ENCODE measurements at regions not wholly inside any gene's neighbourhood (a gene's known extent, or its start where the extent isn't known, plus 50 kb on each side); places are given as distances from the start of the nearest gene placed in this dataset.
A peak's percentile ranks its signal among the peaks of the same experiment; 100 is the strongest.

DNA sequence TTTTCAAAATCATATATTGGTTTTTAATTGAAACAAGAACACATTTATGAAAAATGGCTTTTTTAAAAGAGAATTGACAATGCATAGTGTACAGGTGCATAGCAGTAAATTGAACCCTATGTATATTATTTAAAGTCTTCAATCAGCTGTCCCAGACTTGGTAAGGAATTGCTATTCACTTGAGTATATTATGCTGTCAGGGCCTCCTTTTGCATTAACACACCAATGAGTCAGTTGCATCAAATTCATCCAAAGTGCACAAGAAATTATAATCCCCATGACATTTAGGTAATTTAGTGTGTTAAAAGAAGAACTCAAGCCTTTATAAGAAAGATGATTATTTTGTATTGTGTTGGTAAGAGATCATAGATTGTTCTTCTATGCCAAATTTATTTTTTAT is 748.8 kb upstream of the RIOK2 start:
- no peaks in the 10 kb centered on the region for H3K36me3 ChIP-seq (ENCODE audit: low read depth)
- no peak for TF ChIP-seq CTCF (IDR thresholded peaks at IDR 0.05)
- no peak overlapping the region for H3K4me3 ChIP-seq
- no peaks in the 10 kb centered on the region for H3K9me3 ChIP-seq
- ATAC-seq (no peak), DNase-seq (no peak)
- no peaks in the 10 kb centered on the region for H3K4me1 ChIP-seq (ENCODE audit: low read depth)
- intact Hi-C loops (cut with DNase I, micrococcal nuclease): no loop called here

- H3K4me1 ChIP-seq (ENCODE audit: low read depth): no peaks in the 10 kb centered on the region
- DNase-seq (no peak), ATAC-seq (no peak)
- no peak for TF ChIP-seq CTCF (IDR thresholded peaks at IDR 0.05)
- no peak overlapping the region for H3K4me3 ChIP-seq
- intact Hi-C loops (cut with DNase I, micrococcal nuclease): no loop called here
- no peaks in the 10 kb centered on the region for H3K9me3 ChIP-seq
- H3K36me3 ChIP-seq (ENCODE audit: low read depth): no peaks in the 10 kb centered on the region
These were observed 753.2 kb upstream of the RIOK2 start for GRCh38 chr5:97936231-97936630.

DNA sequence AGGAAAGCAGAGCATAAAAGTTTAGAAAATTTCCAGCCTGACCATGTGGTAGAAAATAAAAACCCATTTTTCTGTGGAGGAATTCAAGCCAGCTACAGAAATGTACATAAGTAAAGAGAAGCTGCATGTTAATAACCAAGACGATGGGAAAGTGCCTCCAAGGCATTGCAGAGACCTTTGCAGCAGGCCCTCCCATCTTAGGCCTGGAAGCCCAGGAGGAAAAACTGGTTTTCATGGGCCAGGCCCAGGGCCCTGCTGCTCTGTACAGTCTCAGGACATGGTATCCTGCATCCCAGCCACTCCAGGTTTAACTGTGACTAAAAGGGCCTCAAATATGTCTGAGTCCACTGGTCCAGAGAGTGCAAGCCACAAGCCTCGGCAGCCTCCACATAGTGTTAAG is 754.8 kb upstream of the RIOK2 start:
- DNase-seq: no peak

GRCh38 chr5:97943036-97943435 is 760.0 kb upstream of the RIOK2 start:
- intact Hi-C loops (cut with DNase I, micrococcal nuclease): no loop called here
- no peaks in the 10 kb centered on the region for H3K4me1 ChIP-seq (ENCODE audit: low read depth)
- H3K36me3 ChIP-seq (ENCODE audit: low read depth): no peaks in the 10 kb centered on the region
- DNase-seq (no peak), ATAC-seq (no peak)
- no peak overlapping the region for H3K4me3 ChIP-seq
- H3K9me3 ChIP-seq: no peaks in the 10 kb centered on the region
- TF ChIP-seq CTCF (IDR thresholded peaks at IDR 0.05): no peak

More for the DNA sequence above, 754.8 kb upstream of the RIOK2 start:
- intact Hi-C loops (cut with DNase I, micrococcal nuclease): no loop called here
- no peak overlapping the region for H3K4me3 ChIP-seq
- no peaks in the 10 kb centered on the region for H3K4me1 ChIP-seq (ENCODE audit: low read depth)
- H3K9me3 ChIP-seq: no peaks in the 10 kb centered on the region
- no peaks in the 10 kb centered on the region for H3K36me3 ChIP-seq (ENCODE audit: low read depth)
- ATAC-seq: no peak
- TF ChIP-seq CTCF (IDR thresholded peaks at IDR 0.05): no peak

- TF ChIP-seq CTCF (IDR thresholded peaks at IDR 0.05): no peak
- Histone ChIP-seq H3K9me3 (no peaks in the 10 kb centered on the region), H3K4me3 (no peak overlapping the region), H3K4me1 (ENCODE audit: low read depth) (no peaks in the 10 kb centered on the region), H3K36me3 (ENCODE audit: low read depth) (no peaks in the 10 kb centered on the region)
- intact Hi-C loops (cut with DNase I, micrococcal nuclease): no loop called here
- peak; percentile 72 for ATAC-seq
- no peak for DNase-seq
These were observed 768.1 kb upstream of the RIOK2 start for GRCh38 chr5:97951139-97951538.

GRCh38 chr5:97955450-97955849 is 772.4 kb upstream of the RIOK2 start:
- Histone ChIP-seq H3K4me1 (ENCODE audit: low read depth) (no peaks in the 10 kb centered on the region), H3K4me3 (no peak overlapping the region), H3K9me3 (no peaks in the 10 kb centered on the region), H3K36me3 (ENCODE audit: low read depth) (no peaks in the 10 kb centered on the region)
- intact Hi-C loops (cut with DNase I, micrococcal nuclease): no loop called here
- no peak for DNase-seq
- no peak for TF ChIP-seq CTCF (IDR thresholded peaks at IDR 0.05)
- ATAC-seq: no peak
